Raji (cell line): ENCODE measurements at regions not wholly inside any gene's neighbourhood (a gene's known extent, or its start where the extent isn't known, plus 50 kb on each side); places are given as distances from the start of the nearest gene placed in this dataset.

Experiments
- POLR2A ChIP-seq: IDR thresholded peaks from 2 replicates; pipeline ENCODE4 v1.6.1; 2011; ENCODE audit warnings: low read depth, low read length, control low read depth; ENCODE audit not compliant: insufficient read depth

- TF ChIP-seq POLR2A = no peak
These were observed 869.9 kb downstream of the MRPL39 start for GRCh38 chr21:24737296-24737850.

DNA sequence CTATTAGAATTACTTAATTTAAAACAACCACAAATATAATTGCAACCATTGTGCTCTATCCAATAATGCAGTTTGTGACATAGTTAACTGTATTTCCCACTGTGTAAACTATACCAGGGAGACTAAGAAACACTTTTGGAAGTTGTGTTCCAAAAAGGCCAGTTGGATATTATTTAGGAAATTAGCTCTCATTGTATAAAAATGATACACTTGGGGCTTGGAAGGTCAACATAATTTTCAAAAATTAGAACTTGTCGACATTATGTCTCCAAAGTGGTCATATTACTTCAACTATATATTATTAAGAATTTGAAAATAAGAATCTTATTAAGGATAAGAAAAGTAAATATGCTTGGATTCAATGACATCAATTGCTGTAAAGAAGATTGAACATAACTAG lies 876.6 kb downstream of the MRPL39 start:
- TF ChIP-seq POLR2A = no peak

- TF ChIP-seq POLR2A = no peak
These were observed 877.7 kb downstream of the MRPL39 start for GRCh38 chr21:24729568-24729967.

- TF ChIP-seq POLR2A = no peak
These were observed 879.4 kb downstream of the MRPL39 start for GRCh38 chr21:24727803-24728440.

DNA sequence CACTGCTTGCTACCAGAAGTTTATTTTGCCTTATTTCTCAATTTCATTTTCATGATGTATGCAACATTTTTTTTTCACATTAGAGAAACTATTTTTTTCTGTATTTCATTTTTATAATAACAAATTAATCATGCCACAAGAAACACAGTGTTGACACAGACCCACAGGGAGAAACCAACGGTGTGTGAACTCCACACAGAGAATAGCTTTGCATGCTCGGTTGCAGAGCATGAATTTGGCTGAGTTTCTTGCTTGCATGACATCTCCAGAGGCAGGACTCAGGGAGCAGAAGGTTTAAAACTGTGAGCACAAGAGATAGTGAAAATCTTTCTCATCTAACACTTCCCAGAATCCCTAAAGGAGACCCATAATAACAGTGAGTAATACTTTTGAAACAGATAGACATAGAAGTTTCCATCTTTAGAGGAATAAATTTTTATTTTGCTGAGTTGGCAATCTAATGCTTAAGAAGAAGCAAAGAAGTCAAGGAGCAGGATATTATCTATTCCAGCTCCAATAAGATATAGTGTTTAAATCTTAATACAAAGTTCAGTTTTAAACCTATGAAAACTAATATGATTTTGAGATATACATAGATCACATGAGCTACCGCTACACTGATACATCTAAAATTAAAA lies 890.9 kb downstream of the MRPL39 start:
- TF ChIP-seq POLR2A = no peak

GRCh38 chr21:24714646-24715200 lies 892.6 kb downstream of the MRPL39 start:
- TF ChIP-seq POLR2A = no peak

GRCh38 chr21:24705201-24705600 lies 902.1 kb downstream of the MRPL39 start:
- no peak for TF ChIP-seq POLR2A

DNA sequence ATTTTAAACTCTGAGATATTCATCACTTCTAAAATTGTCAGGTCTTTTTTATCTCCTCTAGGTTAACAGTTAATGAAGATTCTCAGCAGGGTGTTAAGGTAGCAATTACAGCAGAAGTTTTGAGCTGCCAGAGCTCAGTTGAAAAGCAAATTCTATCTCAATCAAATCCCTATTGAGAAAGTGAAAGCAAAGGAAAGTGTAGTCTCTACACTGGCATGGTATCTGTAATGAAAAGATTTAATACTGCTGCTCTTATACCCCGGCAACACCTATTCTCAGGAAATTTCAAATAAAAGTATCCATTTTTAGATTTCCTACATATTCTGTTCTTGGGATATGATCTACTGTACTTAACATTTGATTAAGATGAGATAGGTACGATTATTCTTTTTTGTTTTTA lies 913.5 kb downstream of the MRPL39 start:
- no peak for TF ChIP-seq POLR2A

DNA sequence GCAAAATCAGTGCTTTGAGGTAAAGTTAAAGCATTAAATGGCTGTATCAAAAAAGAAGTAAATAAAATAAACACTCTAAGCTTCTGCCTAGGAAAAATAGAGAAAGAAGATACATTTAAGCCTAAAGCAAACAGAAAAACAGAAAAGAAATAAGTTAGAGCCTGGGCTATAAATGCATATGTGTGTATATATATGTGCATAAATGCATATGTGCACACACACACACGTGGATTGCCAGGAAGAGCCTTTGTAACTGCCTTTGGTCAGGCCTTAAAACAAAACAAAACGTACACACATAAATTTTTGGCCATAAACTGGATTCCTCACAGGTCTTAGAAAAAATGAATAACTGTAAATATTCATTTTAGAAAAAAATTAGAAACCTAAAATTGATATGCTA lies 925.8 kb downstream of the MRPL39 start:
- no peak for TF ChIP-seq POLR2A

GRCh38 chr21:24671901-24672300 lies 935.4 kb downstream of the MRPL39 start:
- no peak for TF ChIP-seq POLR2A

DNA sequence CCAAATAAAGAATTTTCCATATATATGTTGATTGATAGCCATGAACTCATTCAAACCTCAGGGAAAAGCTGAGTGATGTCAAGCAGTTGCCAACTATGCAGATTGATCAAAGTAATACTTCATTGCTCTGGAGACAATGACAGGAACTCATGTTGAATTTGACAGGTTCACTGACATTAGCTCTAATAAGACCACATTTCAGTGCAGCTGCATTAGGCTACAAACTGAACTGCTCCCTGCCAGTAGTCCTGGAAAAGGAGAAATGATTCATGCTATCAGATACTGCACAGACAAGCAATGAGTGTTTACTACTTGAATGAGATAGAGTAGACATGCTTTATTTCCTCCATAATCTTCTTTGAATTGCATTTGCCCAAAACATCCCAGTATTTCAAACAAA lies 948.4 kb downstream of the MRPL39 start:
- no peak for TF ChIP-seq POLR2A

GRCh38 chr21:24658026-24658425 lies 949.3 kb downstream of the MRPL39 start:
- no peak for TF ChIP-seq POLR2A

DNA sequence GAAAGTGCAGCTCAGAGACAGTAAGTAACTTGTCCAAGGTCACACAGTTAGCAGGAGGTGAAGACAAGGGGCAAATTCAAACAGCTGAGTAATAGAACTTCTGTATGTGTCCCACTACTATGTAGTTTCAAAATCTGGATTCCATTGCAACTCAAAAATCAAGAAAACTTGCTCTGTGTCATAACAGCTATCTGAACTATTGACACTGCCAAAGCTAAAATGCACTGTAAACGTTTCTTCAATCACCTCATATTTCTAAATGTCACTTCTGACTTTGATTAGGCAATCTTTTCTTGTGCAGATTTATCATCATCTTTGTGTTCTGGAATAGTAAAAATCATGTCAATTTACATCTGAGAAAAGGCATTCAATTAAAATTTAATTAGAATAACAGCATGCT lies 957.6 kb downstream of the MRPL39 start:
- TF ChIP-seq POLR2A = no peak

- TF ChIP-seq POLR2A = no peak
These were observed 970.6 kb downstream of the MRPL39 start for GRCh38 chr21:24636696-24637095.

DNA sequence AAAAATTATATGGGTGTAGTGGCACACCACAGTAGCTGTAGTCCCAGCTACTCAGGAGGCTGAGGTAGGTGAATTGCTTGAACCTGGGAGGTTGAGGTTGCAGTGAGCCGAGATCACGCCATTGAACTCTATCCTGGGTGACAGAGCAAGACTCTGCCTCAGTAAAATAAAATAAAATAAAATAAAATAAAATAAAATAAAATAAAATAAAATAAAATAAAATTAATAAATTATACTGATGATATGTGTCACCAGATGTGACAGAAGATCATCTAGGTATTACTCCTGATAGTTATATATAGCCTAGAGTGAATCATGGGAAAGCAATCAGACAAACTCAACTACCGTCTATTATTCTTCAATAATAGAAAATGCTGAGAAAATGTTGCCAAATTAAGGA lies 972.5 kb downstream of the MRPL39 start:
- no peak for TF ChIP-seq POLR2A

GRCh38 chr21:24628536-24628935 lies 978.7 kb downstream of the MRPL39 start:
- TF ChIP-seq POLR2A = no peak

DNA sequence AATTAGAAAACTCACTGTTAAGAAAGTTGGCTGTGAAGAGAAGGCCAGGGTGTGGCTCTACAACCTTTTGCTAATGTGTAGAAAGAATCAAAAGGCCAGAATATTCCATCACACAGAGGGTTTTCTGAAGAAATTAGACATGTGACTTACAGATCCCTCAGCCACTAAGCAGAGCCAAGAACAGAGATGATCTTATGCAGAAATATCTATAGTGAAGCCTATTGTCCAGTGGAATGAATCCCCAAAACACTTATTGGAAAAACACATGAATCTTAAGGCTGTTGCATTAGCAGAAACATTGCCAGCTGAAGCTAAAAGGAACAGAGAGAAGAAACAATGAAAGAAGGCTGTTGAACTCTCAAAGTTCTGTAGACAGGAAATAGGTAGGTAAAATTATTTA lies 979.2 kb downstream of the MRPL39 start:
- TF ChIP-seq POLR2A = no peak

DNA sequence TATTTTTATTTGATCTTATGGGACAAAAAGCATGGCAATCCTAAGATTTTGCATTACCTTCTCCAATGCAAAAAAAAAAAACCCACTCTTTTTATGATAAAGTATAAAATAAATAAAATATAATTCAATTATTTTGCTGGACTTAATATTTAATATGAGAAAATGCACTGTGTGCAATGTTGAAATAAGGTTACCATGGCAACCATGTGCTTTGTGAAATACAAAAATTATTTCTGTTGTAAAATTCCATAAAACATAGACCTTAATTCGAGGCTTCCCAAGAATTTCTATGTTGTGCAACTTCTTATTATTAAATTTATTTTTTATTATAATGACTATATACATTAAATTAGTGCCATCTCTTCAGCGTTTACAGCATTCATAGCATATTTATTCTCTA lies 989.5 kb downstream of the MRPL39 start:
- TF ChIP-seq POLR2A = no peak
